NCI-H146 treated with DMSO at 0.1 percent for 48 hours (cell line): ENCODE measurements at regions not wholly inside any gene's neighbourhood (a gene's known extent, or its start where the extent isn't known, plus 50 kb on each side); places are given as distances from the start of the nearest gene placed in this dataset.

Experiments used
- DNase-seq: peaks from one replicate; lab custom pipeline; 2025; ENCODE audit not compliant: unreplicated experiment; lab: John Stamatoyannopoulos, UW

GRCh38 chr4:30656828-30657227 is 63.3 kb upstream of the PCDH7 start:
- no peak for DNase-seq

GRCh38 chr4:30667919-30668318 is 52.2 kb upstream of the PCDH7 start:
- DNase-seq = no peak

DNA sequence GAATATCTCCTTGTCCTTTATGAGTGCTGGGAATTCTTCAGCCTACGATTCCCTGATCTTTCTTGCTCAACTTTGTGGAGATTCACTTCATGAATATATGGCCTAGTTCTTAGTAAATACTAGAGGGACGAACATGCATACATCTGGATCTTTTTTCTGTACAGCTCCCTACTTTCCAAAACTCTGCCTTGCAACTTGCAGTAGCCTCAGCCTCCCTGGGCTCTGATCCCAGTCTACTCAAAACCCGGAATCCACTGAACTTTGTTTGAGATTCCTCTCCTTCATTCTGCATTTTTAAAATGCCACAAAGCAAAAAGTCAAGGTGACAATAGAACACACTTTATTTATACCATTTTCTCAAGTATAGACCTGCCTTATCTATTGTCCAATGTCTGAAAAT is 50.0 kb upstream of the PCDH7 start:
- no peak for DNase-seq
